ENCODE measurements at regions not wholly inside any gene's neighbourhood (a gene's known extent, or its start where the extent isn't known, plus 50 kb on each side); places are given as distances from the start of the nearest gene placed in this dataset.
"Not testable (repeated sequence)": the region's sequence is repeated elsewhere in the genome, so short reads cannot be mapped to it uniquely, and the experiment has no call there.

GRCh38 chr14:105968291-105968690 lies 441.9 kb downstream of the TMEM121 start:
- FAIRE-seq (no peak), DNase-seq (ENCODE audit: insufficient read length, low spot score) (no peak)
- no peak for TF ChIP-seq SPI1 (IDR thresholded peaks at IDR 0.05; ENCODE audit: low read depth, low read length)
- TF ChIP-seq PAX5 (IDR thresholded peaks at IDR 0.05; ENCODE audit: insufficient read depth, low read length, severe bottlenecking) = no peak
- no peak for TF ChIP-seq POLR2AphosphoS5 (IDR thresholded peaks at IDR 0.05; ENCODE audit: low read depth, low read length)
- TF ChIP-seq TAF1 (IDR thresholded peaks at IDR 0.05; ENCODE audit: low read depth, low read length) = no peak
- no peak for TF ChIP-seq POU2F2 (IDR thresholded peaks at IDR 0.05; ENCODE audit: low read depth, low read length)
- no peak for TF ChIP-seq POLR2A (IDR thresholded peaks at IDR 0.05; ENCODE audit: low read depth, low read length)

- DNase-seq (ENCODE audit: insufficient read length, low spot score); FAIRE-seq: not testable (repeated sequence)
- peak; percentile 74 for TF ChIP-seq SPI1 (IDR thresholded peaks at IDR 0.05; ENCODE audit: low read depth, low read length)
Observed at GRCh38 chr14:105969026-105969425, 442.6 kb downstream of the TMEM121 start.

GRCh38 chr14:105970821-105971220 lies 444.4 kb downstream of the TMEM121 start:
- FAIRE-seq; DNase-seq (ENCODE audit: insufficient read length, low spot score): not testable (repeated sequence)

DNA sequence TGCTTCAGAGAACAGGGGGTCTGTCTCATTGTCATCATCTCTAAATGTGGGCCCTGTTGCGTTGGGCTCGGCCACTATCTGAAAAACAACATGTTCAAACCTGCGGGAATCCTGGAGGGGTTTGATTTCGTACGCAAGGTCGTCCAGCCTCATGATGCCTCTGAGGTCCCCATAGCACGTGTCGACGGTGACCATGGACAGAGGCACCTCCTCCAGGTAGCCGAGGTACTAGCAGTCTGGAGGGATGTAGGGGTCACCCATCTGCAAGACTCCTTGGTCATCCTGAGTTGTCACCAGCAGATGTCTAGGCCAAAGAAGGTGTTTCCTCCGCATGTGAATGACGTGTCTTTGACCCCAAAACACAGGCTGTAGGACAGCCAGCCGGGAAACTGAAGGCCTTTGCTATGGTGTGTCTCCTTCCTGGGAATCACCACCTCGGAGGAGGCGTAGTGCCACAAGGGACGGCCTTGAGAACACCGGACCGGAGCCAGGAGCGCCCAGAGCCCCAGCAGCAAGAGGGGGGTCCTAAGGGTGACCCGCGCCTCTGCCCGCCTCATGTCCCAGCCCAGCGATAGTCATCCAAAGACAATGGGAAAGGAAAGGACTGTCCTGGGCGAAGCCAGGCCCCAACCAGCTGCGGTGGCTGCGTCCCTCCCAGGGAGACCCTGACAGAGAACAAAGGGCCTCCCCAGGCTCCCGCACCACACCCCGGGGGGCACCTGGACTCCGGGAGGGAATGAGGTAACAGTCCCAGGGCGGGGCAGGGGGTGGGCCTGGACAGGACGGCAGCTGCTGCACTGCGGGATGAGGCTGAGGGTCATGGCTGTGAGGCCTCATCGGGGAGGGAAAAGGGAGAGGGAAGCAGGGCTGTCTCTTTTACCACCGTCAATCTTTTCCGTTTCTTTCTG lies 445.5 kb downstream of the TMEM121 start:
- FAIRE-seq (no peak), DNase-seq (ENCODE audit: insufficient read length, low spot score) (no peak)
- TF ChIP-seq PAX5 (IDR thresholded peaks at IDR 0.05; ENCODE audit: insufficient read depth, low read length, severe bottlenecking) = no peak
- no peak for TF ChIP-seq SPI1 (IDR thresholded peaks at IDR 0.05; ENCODE audit: low read depth, low read length)
- TF ChIP-seq POU2F2 (IDR thresholded peaks at IDR 0.05; ENCODE audit: low read depth, low read length) = no peak
- TF ChIP-seq POLR2AphosphoS5 (IDR thresholded peaks at IDR 0.05; ENCODE audit: low read depth, low read length) = no peak
- TF ChIP-seq POLR2A (IDR thresholded peaks at IDR 0.05; ENCODE audit: low read depth, low read length) = no peak
- no peak for TF ChIP-seq TAF1 (IDR thresholded peaks at IDR 0.05; ENCODE audit: low read depth, low read length)

GRCh38 chr14:105974902-105975301 lies 448.5 kb downstream of the TMEM121 start:
- no peak for DNase-seq (ENCODE audit: insufficient read length, low spot score)
- FAIRE-seq = peak; percentile 68
- TF ChIP-seq POLR2AphosphoS5 (IDR thresholded peaks at IDR 0.05; ENCODE audit: low read depth, low read length) (no peak), PAX5 (IDR thresholded peaks at IDR 0.05; ENCODE audit: insufficient read depth, low read length, severe bottlenecking) (no peak), POU2F2 (IDR thresholded peaks at IDR 0.05; ENCODE audit: low read depth, low read length) (no peak), SPI1 (IDR thresholded peaks at IDR 0.05; ENCODE audit: low read depth, low read length) (no peak), TAF1 (IDR thresholded peaks at IDR 0.05; ENCODE audit: low read depth, low read length) (no peak), POLR2A (IDR thresholded peaks at IDR 0.05; ENCODE audit: low read depth, low read length) (no peak)

DNA sequence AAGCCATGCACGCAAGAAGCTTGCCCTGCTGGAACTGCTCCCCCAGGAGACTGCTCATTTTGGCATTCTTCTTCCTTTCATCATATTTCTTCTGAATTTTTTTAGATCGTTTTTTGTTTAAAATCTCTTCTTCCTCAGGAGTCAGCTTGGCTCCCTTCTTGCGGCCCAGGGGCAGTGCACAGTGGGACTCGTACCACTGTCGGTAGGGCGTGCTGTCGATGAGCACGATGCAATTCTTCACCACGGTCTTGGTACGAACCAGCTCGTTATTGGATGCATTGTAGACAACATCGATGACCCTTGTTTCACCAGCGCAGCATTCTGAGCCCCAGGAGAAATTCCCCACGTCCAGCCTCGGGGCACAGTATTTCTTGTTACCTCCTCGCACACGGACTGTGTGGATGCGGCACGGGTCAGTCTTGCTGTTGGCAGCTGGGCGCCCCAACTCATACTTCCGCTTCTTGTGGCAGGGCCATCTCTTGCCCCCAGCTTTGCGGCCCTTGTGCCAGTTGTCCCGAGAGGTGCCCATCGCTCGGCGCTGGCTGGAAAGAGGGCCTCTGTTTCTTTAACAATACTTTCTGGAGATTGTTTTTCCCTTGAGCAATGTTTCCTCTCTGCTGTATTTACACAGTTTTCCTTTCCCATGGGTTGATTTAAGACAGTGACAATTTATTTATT lies 452.4 kb downstream of the TMEM121 start:
- no peak for TF ChIP-seq TAF1 (IDR thresholded peaks at IDR 0.05; ENCODE audit: low read depth, low read length)
- TF ChIP-seq PAX5 (IDR thresholded peaks at IDR 0.05; ENCODE audit: insufficient read depth, low read length, severe bottlenecking) = no peak
- no peak for TF ChIP-seq POLR2A (IDR thresholded peaks at IDR 0.05; ENCODE audit: low read depth, low read length)
- TF ChIP-seq POU2F2 (IDR thresholded peaks at IDR 0.05; ENCODE audit: low read depth, low read length) = no peak
- TF ChIP-seq SPI1 (IDR thresholded peaks at IDR 0.05; ENCODE audit: low read depth, low read length) = no peak
- no peak for TF ChIP-seq POLR2AphosphoS5 (IDR thresholded peaks at IDR 0.05; ENCODE audit: low read depth, low read length)
- FAIRE-seq (no peak), DNase-seq (ENCODE audit: insufficient read length, low spot score) (no peak)

DNA sequence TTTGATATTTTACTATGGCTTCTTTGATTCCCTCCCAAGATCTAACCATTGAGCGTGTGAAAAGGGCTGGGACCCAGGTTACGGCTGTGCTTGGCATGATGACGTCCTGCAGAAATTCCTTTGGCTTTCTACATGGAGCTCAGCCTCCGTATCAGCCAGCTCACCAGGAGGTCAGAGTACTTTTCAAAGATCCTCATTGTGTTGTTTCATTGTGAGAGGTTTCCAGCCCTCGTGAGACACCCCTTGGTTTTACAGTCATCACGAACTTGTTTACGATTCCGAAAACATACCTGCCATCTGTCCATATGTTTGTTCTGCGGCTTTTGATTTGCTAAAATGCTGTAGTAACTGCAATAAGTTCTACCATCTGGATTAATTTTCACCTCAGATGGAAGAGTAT lies 453.1 kb downstream of the TMEM121 start:
- FAIRE-seq = no peak
- no peak for TF ChIP-seq POU2F2 (IDR thresholded peaks at IDR 0.05; ENCODE audit: low read depth, low read length)
- no peak for TF ChIP-seq PAX5 (IDR thresholded peaks at IDR 0.05; ENCODE audit: insufficient read depth, low read length, severe bottlenecking)
- no peak for TF ChIP-seq TAF1 (IDR thresholded peaks at IDR 0.05; ENCODE audit: low read depth, low read length)
- TF ChIP-seq POLR2A (IDR thresholded peaks at IDR 0.05; ENCODE audit: low read depth, low read length) = no peak
- TF ChIP-seq POLR2AphosphoS5 (IDR thresholded peaks at IDR 0.05; ENCODE audit: low read depth, low read length) = no peak
- no peak for TF ChIP-seq SPI1 (IDR thresholded peaks at IDR 0.05; ENCODE audit: low read depth, low read length)
- DNase-seq (ENCODE audit: insufficient read length, low spot score) = no peak

GRCh38 chr14:105980224-105980623 lies 453.8 kb downstream of the TMEM121 start:
- DNase-seq (ENCODE audit: insufficient read length, low spot score) (no peak), FAIRE-seq (no peak)
- no peak for TF ChIP-seq POU2F2 (IDR thresholded peaks at IDR 0.05; ENCODE audit: low read depth, low read length)
- no peak for TF ChIP-seq TAF1 (IDR thresholded peaks at IDR 0.05; ENCODE audit: low read depth, low read length)
- no peak for TF ChIP-seq POLR2AphosphoS5 (IDR thresholded peaks at IDR 0.05; ENCODE audit: low read depth, low read length)
- no peak for TF ChIP-seq PAX5 (IDR thresholded peaks at IDR 0.05; ENCODE audit: insufficient read depth, low read length, severe bottlenecking)
- no peak for TF ChIP-seq POLR2A (IDR thresholded peaks at IDR 0.05; ENCODE audit: low read depth, low read length)
- TF ChIP-seq SPI1 (IDR thresholded peaks at IDR 0.05; ENCODE audit: low read depth, low read length) = no peak

GRCh38 chr14:105981517-105982302 lies 455.3 kb downstream of the TMEM121 start:
- peak; percentile 83 for FAIRE-seq
- DNase-seq (ENCODE audit: insufficient read length, low spot score) = not testable (repeated sequence)
